OCI-M1 (cell line): ENCODE measurements at regions not wholly inside any gene's neighbourhood (a gene's known extent, or its start where the extent isn't known, plus 50 kb on each side); places are given as distances from the start of the nearest gene placed in this dataset.
"Not testable (repeated sequence)": the region's sequence is repeated elsewhere in the genome, so short reads cannot be mapped to it uniquely, and the experiment has no call there.

Experiments
- DNase-seq: peaks from one replicate; lab custom pipeline; 2025; lab: John Stamatoyannopoulos, UW

DNA sequence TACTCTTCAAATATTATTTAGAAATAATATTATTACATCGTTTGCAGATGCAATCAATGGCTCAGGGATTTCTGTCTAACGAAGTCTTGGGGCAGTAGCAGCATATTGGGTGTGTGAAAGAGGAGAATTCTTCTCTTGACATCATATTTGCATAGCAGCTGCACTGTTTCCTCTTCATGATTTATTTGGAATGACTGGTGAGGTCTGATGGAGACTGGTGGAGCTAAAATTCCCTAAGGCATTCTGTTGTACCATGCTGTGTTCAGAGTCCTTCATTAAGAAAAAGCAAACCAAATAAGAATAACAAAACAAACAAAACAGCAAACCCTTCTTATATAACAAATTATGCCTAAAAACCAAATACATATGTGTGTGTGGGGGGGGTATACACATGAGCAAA, 177.6 kb downstream of the DIRAS2 start:
- no peak for DNase-seq

- no peak for DNase-seq
These were observed 176.2 kb downstream of the DIRAS2 start for GRCh38 chr9:90466441-90466840.

GRCh38 chr9:90469435-90469834, 173.2 kb downstream of the DIRAS2 start:
- DNase-seq = no peak

DNA sequence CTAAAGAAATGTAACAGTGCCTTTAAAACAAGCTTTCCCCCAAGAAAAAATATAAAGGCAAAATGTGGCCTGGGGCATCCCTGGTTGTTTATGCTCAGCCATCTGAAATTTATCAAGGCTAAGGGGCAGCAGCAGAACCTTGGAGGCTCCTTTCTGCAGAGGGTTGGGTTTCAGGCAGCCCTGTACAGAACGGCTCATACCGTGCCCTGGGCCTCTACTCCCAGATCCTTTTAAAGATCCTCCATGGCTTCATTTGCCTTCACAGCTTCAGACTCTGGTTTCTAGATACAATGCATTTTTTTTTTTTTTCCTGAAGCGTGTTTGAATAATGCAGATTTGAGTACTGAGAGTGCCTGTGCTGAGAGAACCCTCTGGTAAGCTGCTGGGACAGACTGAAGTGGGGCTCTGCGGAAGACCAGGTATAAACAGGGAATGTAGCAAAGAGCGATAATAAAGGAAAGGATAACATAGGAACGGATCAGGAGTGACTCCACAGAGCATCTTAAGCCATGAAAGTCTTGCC, 172.7 kb downstream of the DIRAS2 start:
- no peak for DNase-seq

DNA sequence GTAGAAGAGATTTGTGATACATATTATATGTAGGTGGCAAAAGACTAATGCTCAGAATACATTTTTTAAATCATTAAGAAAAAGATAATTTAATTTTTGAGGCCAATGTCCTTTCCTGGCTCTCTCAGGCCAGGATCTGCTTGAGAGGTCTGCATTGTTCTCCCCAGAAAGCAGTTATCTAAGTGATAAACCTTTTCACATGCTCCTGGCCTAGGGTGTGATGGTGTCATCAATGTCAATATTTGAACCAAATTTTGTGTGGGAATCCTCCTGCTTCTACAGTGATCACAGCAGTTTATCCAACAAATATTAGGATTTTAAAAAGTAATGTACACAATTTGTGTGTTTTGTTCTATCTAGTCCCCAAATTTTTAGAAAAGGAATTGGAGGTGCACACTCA, 166.6 kb downstream of the DIRAS2 start:
- no peak for DNase-seq

DNA sequence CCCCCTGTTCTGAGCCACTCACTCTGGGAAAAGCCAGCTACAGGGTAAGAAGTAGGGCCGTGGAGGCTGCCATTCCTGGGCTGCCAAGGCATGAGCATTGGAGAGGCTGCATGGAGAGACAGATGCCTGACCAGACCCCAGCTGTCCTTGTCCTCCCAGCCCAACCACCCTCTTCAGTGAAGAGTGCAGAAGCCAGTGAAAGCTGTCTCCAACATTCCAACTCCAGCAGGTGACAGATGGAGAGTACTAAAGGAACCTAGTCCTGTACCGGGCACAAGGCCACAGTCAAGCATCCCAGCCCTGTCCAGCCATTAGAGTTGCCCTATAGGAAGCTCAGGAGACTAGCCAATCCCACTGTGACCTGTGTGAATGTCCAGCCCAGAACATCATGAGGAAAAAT, 165.1 kb downstream of the DIRAS2 start:
- no peak for DNase-seq

GRCh38 chr9:90478821-90479220, 163.8 kb downstream of the DIRAS2 start:
- no peak for DNase-seq

GRCh38 chr9:90485028-90485427, 157.6 kb downstream of the DIRAS2 start:
- DNase-seq = no peak

GRCh38 chr9:90489066-90489465, 153.6 kb downstream of the DIRAS2 start:
- no peak for DNase-seq

DNA sequence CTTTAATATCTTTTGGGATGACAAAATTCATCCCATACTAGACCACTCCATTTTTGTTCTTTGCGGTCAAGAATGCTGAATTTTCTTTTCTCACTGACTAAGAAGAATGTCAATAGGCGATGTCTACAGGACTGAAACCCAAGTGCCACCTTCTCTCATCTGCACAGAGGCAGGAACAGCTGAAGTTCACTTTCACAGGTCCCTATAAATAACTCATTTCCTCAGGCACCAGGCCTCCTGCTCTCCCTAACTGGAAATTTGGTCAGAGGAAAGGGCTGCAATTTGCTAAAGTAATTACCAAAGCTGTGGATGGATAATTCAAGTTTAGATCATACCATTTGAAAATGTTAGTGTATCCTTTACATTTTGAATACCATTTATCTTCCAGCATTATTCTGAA, 142.9 kb downstream of the DIRAS2 start:
- no peak for DNase-seq

DNA sequence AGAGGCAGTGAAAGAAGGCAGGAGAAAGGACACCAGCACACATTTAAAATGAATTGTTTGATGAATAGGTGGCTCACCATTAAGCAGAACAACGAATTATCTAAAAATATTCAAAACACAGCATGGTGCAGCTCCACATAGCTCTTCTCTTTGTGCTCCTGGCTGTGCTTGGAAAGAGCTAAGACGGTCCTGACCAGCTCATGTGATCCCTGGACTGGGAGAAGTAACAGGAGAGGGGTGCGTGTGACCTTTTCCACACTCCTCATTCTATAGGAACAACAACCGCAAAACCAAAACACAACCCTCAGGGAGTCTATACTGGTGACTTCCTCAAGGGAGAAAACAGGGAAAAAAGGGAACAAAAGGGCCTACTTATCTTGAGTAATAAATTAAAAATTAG, 140.5 kb downstream of the DIRAS2 start:
- DNase-seq = no peak

- no peak for DNase-seq
These were observed 138.1 kb downstream of the DIRAS2 start for GRCh38 chr9:90504486-90504885.

DNA sequence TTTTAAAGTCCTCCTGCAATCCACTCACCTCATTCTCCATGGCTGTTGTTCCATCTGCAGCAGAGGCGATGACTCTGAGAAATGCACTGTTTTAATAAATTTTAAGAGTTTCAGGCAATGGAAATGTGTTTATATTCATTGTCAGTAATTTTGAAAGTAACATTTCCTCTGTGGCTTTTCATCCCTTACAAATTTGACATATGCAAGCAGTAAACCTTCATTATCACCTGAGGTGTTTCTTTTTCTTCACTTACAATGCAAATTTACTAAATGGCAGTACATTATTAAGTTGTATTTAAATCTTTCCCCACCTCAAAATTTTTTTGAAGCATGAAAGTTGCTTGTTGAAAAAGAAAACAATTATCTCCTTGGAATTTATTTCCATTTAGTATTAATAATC, 136.9 kb downstream of the DIRAS2 start:
- DNase-seq = no peak

DNA sequence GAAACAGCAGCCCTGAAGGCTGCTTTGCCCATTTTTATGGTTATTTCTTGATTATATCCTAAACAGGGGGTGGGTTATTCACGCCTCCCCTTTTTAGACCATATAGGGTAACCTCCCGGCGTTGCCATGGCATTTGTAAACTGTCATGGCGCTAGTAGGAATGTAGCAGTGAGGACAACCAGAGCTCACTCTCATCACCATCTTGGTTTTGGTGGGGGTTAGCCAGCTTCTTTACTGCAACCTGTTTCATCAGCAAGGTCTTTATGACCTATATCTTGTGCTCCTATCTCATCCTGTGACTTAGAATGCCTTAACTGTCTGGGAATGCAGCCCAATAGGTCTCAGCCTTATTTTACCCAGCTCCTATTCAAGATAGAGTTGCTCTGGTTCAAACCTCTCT, 136.2 kb downstream of the DIRAS2 start:
- DNase-seq = not testable (repeated sequence)

- DNase-seq = no peak
These were observed 135.0 kb downstream of the DIRAS2 start for GRCh38 chr9:90507621-90508020.

- no peak for DNase-seq
These were observed 133.7 kb downstream of the DIRAS2 start for GRCh38 chr9:90508940-90509339.

- no peak for DNase-seq
These were observed 130.9 kb downstream of the DIRAS2 start for GRCh38 chr9:90511711-90512110.

GRCh38 chr9:90514877-90515276, 127.7 kb downstream of the DIRAS2 start:
- DNase-seq = no peak

DNA sequence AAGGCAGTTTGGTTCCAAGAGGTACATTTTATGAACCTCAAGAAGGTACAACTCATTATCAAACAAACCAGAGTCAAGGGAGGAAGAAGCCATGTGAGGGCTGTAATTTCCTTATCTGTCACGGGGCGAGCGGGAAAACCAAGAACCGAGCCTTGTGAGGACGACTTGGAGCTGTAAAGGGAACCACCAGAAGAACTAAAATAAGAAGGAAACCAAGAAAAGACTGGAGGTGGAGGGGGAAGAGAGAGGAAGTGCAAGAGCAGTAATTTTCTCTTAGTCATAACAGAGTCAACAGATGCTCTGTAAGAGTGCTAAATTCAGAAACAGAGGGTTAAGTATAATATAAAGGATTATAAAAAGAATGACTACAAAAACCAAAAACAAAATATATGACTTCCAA, 127.1 kb downstream of the DIRAS2 start:
- peak; percentile 13 for DNase-seq

DNA sequence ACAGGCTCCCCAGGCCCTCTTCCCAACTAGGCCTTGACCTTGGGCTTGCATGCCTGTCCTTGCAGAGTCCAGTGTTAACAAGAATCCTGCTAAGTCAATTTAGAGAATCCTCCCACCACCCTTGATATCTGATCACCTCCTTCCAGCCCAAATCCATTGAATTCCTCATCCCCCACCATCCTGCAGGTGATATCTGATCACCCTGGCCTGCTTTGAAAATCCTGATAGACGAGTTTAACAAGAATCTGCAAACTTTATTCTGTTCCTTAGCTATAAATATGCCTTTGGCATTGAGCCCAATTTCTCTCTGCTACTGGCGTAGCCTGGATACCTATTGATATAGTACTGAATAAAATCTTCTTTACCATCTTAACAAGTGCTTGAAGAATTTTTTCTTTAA, 125.5 kb downstream of the DIRAS2 start:
- no peak for DNase-seq

DNA sequence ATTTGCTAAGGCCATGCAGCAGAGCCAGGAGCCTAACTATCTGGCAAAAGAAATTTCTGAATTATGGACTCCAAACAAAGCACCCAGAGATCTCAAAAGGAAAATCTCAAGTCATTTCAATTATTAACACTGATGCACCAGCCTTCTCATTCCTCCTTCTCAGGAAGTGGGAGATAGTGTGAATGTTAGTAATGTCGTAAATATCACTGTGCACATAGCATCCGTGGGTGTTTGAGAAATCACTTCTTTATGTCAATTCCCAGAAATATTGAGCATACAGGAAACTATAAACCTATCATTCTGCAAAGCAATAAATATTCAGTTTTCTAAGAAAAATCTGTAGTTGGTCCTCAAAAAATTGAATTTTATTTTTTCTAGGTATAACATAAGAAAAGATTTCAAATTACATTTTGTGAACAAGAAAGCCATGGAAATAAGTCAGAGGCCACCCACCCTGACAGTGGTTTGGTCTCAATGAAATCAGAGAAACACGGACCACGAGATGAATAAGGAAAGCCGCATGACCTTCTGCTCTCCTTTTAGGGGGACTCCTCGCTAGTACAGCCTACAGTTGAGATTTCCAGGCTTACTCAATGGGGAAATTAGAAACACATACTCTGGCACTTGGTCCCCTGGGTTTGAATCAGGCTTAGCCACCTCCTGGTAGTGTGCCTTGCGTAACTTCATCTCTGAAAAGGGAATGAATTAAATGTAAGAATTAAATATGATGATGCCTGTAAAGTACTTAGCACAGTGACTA, 120.6 kb downstream of the DIRAS2 start:
- DNase-seq = no peak

DNA sequence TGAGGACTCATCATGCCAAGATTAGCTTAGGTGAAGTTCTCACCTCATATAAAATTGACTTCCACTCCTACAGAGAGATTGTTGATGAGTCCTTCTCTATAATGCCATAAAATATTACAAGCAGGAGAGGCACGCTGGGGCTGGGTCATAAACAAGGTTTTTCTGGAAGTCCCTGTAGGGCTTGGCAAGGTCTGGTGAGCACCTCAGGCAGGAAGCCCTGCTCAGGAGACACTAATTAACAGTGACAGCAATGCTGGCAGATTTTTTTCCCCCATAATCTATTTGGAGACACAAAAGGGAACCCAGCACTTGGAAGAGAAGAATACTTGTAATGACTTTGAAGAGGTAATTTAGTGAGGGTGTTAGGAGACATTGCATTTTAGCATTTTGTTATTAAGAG, 118.7 kb downstream of the DIRAS2 start:
- DNase-seq = no peak

DNA sequence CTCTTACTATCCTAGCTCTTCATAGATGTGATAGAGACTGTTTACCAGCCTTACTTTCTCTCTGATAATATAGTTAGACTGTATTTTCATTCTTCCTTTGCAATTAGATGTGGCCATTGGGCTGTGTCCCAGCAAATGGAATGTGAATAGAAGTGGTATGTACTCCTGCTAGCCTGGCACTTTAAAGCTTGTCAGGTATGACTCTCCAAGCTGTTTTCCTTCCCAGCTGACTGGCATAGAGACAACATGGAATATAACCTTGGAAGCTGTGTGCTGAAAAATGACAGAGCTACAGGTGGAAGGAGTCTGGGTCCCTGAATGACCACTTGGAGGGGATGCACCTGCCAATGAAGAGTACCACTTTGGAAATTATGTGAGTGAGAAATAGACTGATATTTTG, 116.2 kb downstream of the DIRAS2 start:
- no peak for DNase-seq

- DNase-seq = not testable (repeated sequence)
These were observed 106.5 kb downstream of the DIRAS2 start for GRCh38 chr9:90536094-90536493.
